Chondrocyte (in vitro differentiated cells): ENCODE measurements at regions not wholly inside any gene's neighbourhood (a gene's known extent, or its start where the extent isn't known, plus 50 kb on each side); places are given as distances from the start of the nearest gene placed in this dataset.
"Not testable (repeated sequence)": the region's sequence is repeated elsewhere in the genome, so short reads cannot be mapped to it uniquely, and the experiment has no call there.

Experiments
- DNase-seq: peaks from one replicate; pipeline ENCODE4 v3.0.0; 2021; ENCODE audit warnings: mixed read lengths, low spot score
- H3K27ac Mint-ChIP-seq: one replicate; pipeline ENCODE4 v1.8.0; 2021; ENCODE audit warnings: mild to moderate bottlenecking, moderate library complexity, mixed read lengths; ENCODE audit not compliant: unreplicated experiment
- H3K27me3 Mint-ChIP-seq: 2 replicates; pipeline ENCODE4 v1.8.0; 2021; ENCODE audit warnings: low read depth, mixed read lengths
- H3K36me3 Mint-ChIP-seq: 2 replicates; pipeline ENCODE4 v1.8.0; 2021; ENCODE audit warnings: low read depth, mixed read lengths
- H3K4me1 Mint-ChIP-seq: 2 replicates; pipeline ENCODE4 v1.8.0; 2021; ENCODE audit warnings: low read depth, mild to moderate bottlenecking, mixed read lengths
- H3K4me3 Mint-ChIP-seq: one replicate; pipeline ENCODE4 v1.8.0; 2021; ENCODE audit warnings: mild to moderate bottlenecking, moderate library complexity, mixed read lengths; ENCODE audit not compliant: unreplicated experiment
- H3K9me3 Mint-ChIP-seq: 2 replicates; pipeline ENCODE4 v1.8.0; 2021; ENCODE audit warnings: low read depth, mixed read lengths
- CTCF ChIP-seq: fragments of 200-600 bp; sonication (generic); IDR thresholded peaks from 2 replicates; pipeline ENCODE4 v1.5.0; 2021; ENCODE audit warnings: antibody characterized with exemption, mild to moderate bottlenecking, moderate library complexity

DNA sequence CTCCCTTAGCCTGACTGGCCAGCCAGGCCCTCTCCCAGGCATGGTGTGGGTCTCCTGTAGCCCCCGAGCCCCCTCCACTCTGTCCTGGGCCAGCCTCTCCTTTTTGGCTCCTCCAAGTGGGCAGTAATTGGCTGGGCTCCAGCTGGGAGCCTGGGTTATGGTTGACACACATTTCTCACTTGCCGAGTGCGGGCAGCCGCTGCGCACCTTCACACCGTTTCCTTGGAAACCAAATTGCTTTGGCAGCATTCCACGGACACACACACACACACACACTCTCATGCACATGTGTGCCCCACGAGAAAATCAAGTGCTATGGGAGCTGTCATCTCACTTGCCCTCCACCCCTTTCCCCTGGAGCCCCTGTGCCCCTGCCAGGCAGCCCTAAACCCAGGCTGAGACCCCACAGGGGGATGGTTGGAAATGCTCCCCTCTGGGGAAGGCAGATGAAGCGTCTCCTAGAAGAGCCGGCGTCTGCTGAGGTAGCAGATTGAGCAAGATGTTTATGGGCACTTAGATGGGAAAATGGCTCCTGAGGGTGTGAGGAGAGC is 402.7 kb upstream of the TNRC6C start:
- H3K9me3 Mint-ChIP-seq, result no peaks in the 10 kb centered on the region

GRCh38 chr17:77556383-77557061 is 402.0 kb upstream of the TNRC6C start:
- no peaks in the 10 kb centered on the region for H3K4me1 Mint-ChIP-seq
- no peaks in the 10 kb centered on the region for H3K9me3 Mint-ChIP-seq
- H3K27me3 Mint-ChIP-seq, result peaks cover 44% of the 10 kb centered on the region
- H3K4me3 Mint-ChIP-seq, result no peak overlapping the region
- DNase-seq, result no peak
- TF ChIP-seq CTCF, result no peak
- H3K27ac Mint-ChIP-seq, result no peak overlapping the region
- peaks cover 2% of the 10 kb centered on the region for H3K36me3 Mint-ChIP-seq

More for the DNA sequence above, 402.7 kb upstream of the TNRC6C start:
- H3K4me1 Mint-ChIP-seq, result no peaks in the 10 kb centered on the region
- DNase-seq, result no peak
- no peak overlapping the region for H3K27ac Mint-ChIP-seq
- no peak overlapping the region for H3K4me3 Mint-ChIP-seq
- no peak for TF ChIP-seq CTCF
- peaks cover 45% of the 10 kb centered on the region for H3K27me3 Mint-ChIP-seq
- peaks cover 2% of the 10 kb centered on the region for H3K36me3 Mint-ChIP-seq

GRCh38 chr17:77558846-77559626 is 399.5 kb upstream of the TNRC6C start:
- TF ChIP-seq CTCF, result no peak
- peaks cover 2% of the 10 kb centered on the region for H3K36me3 Mint-ChIP-seq
- peaks cover 5% of the 10 kb centered on the region for H3K9me3 Mint-ChIP-seq
- no peaks in the 10 kb centered on the region for H3K4me1 Mint-ChIP-seq
- no peak for DNase-seq
- no peak overlapping the region for H3K27ac Mint-ChIP-seq
- peaks cover 44% of the 10 kb centered on the region for H3K27me3 Mint-ChIP-seq
- H3K4me3 Mint-ChIP-seq, result no peak overlapping the region

DNA sequence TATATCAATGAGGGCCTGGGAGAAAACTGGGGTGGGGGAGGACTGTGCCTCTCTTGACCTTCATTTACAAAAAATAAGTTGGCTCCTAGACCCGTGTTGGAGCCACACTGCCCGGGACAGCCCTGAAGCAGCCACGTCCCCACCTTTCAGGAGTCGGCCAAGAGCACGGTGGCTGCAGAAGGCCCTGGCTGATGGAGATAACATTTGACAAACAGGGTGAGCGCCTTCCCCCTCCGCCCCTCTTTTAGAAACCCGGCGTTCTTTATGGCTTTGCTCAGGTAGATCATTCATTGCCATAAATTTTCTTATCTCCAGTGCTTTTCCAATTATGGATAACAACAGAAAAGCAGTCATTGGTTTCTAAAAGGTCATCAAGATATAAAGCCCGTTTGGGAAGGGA is 398.1 kb upstream of the TNRC6C start:
- Mint-ChIP-seq H3K4me3 (no peak overlapping the region), H3K36me3 (peaks cover 2% of the 10 kb centered on the region), H3K4me1 (no peaks in the 10 kb centered on the region), H3K27ac (no peak overlapping the region), H3K27me3 (peaks cover 47% of the 10 kb centered on the region), H3K9me3 (peaks cover 5% of the 10 kb centered on the region)
- no peak for DNase-seq
- no peak for TF ChIP-seq CTCF

GRCh38 chr17:77560841-77561240 is 397.7 kb upstream of the TNRC6C start:
- H3K36me3 Mint-ChIP-seq, result peaks cover 2% of the 10 kb centered on the region
- DNase-seq, result no peak
- H3K4me1 Mint-ChIP-seq, result no peaks in the 10 kb centered on the region
- no peak overlapping the region for H3K27ac Mint-ChIP-seq
- H3K27me3 Mint-ChIP-seq, result peaks cover 50% of the 10 kb centered on the region
- no peak overlapping the region for H3K4me3 Mint-ChIP-seq
- TF ChIP-seq CTCF, result no peak
- peaks cover 5% of the 10 kb centered on the region for H3K9me3 Mint-ChIP-seq

DNA sequence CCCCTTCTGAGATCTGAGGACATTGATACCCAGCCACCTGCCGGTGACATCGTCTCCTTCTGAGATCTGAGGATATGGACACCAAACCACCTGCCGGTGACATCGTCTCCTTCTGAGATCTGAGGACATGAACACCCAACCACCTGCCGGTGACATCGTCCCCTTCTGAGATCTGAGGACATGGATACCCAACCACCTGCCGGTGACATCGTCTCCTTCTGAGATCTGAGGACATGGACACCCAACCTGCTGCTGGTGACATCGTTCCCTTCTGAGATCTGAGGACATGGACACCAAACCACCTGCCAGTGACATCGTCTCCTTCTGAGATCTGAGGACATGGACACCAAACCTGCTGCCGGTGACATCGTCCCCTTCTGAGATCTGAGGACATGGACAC is 396.1 kb upstream of the TNRC6C start:
- not testable (repeated sequence) for DNase-seq, H3K36me3 Mint-ChIP-seq, H3K4me3 Mint-ChIP-seq, H3K4me1 Mint-ChIP-seq, H3K27ac Mint-ChIP-seq, H3K9me3 Mint-ChIP-seq
- peaks cover 48% of the 10 kb centered on the region for H3K27me3 Mint-ChIP-seq
